ENCODE measurements at regions not wholly inside any gene's neighbourhood (a gene's known extent, or its start where the extent isn't known, plus 50 kb on each side); places are given as distances from the start of the nearest gene placed in this dataset.

DNA sequence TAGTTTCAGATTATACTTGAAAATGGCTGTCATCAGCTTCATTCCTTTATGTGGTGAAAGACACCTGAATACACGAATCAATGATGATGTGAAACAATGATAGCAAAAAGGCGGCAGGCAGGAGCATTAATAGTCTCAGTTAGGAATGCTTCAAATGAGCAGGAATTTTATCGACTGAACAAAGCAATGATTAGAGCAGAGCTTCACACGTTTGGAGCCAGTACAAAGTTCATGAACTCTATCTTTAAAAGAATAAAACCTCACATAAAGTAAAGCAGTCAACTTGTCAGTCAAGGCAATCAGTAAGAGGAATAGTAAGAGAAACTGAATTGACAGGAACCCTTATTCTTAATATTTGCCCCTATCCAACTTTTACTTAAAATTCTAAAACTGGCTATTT lies 78.4 kb upstream of the SERTAD2 start:
- no peaks in the 10 kb centered on the region for H3K9me2 ChIP-seq (ENCODE audit: insufficient read depth)
- H3K27ac ChIP-seq, result no peak overlapping the region
- H3K79me2 ChIP-seq (ENCODE audit: insufficient read depth), result peaks cover 76% of the 10 kb centered on the region
- TF ChIP-seq EZH2phosphoT487 (IDR thresholded peaks at IDR 0.05; ENCODE audit: insufficient read depth, low read depth), result no peak
- no peak for TF ChIP-seq EZH2 (IDR thresholded peaks at IDR 0.05; ENCODE audit: insufficient read depth, poor library complexity, severe bottlenecking)
- no peak overlapping the region for H3K9ac ChIP-seq
- H2AFZ ChIP-seq, result peak overlapping the region; percentile 74; the same call in 1 of the 2 replicates
- WGBS, 2 experiments (ENCODE audit: low coverage in 1 of 2, low lambda C conversion rate in 2 of 2, missing lambda C conversion rate in 2 of 2), result 69 to 85% methylated on average over 4 of the region's 4 CpGs
- no peaks in the 10 kb centered on the region for H3K27me3 ChIP-seq (replicated peaks; ENCODE audit: insufficient read depth)
- peaks cover 20% of the 10 kb centered on the region for H3K4me1 ChIP-seq (ENCODE audit: insufficient read depth)
- no peak overlapping the region for H3K4me3 ChIP-seq
- in situ Hi-C loops (cut with MboI), result no loop called here
- no peaks in the 10 kb centered on the region for H4K20me1 ChIP-seq (ENCODE audit: insufficient read depth)
- peaks cover 24% of the 10 kb centered on the region; the same call in 1 of the 2 replicates for H3F3A ChIP-seq (ENCODE audit: insufficient read depth)
- DNase-seq, result no peak
- no peaks in the 10 kb centered on the region for H3K36me3 ChIP-seq (ENCODE audit: low read depth)
- H3K9me3 ChIP-seq (ENCODE audit: low read depth), result no peaks in the 10 kb centered on the region
- no peak overlapping the region for H3K4me2 ChIP-seq (ENCODE audit: unreplicated experiment)

DNA sequence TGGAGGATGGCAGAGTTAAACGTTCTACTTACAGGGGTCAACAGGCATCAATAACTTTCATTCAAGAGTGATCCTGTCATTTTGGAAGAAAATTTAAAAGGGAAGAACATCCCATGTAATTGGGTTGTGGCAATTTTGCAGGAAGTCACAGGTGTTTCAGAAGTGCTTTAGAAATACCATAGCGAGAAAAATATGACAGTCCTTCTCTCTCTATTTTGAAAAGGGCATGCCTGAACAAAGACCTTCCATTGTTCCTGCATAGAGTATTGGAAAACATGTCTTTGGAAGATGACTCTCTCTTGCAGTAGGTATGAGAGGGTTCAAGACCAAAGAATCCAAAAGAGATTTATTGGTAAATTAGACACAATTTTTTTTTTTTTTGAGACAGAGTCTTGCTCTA lies 81.8 kb upstream of the SERTAD2 start:
- in situ Hi-C loops (cut with MboI), result no loop called here
- Histone ChIP-seq H3K9ac (no peak overlapping the region), H4K20me1 (ENCODE audit: insufficient read depth) (no peaks in the 10 kb centered on the region), H3K27me3 (replicated peaks; ENCODE audit: insufficient read depth) (no peaks in the 10 kb centered on the region), H3K4me3 (no peak overlapping the region), H3K27ac (no peak overlapping the region), H3K36me3 (ENCODE audit: low read depth) (no peaks in the 10 kb centered on the region), H3K4me2 (ENCODE audit: unreplicated experiment) (no peak overlapping the region), H3K4me1 (ENCODE audit: insufficient read depth) (peaks cover 18% of the 10 kb centered on the region), H2AFZ (no peak overlapping the region), H3K9me3 (ENCODE audit: low read depth) (no peaks in the 10 kb centered on the region), H3K79me2 (ENCODE audit: insufficient read depth) (peaks cover 70% of the 10 kb centered on the region), H3F3A (ENCODE audit: insufficient read depth) (peaks cover 25% of the 10 kb centered on the region; the same call in 1 of the 2 replicates), H3K9me2 (ENCODE audit: insufficient read depth) (no peaks in the 10 kb centered on the region)
- no peak for DNase-seq
- 69 to 78% methylated on average over 2 of the region's 2 CpGs for WGBS, 2 experiments (ENCODE audit: low coverage in 1 of 2, low lambda C conversion rate in 2 of 2, missing lambda C conversion rate in 2 of 2)
- TF ChIP-seq EZH2 (IDR thresholded peaks at IDR 0.05; ENCODE audit: insufficient read depth, poor library complexity, severe bottlenecking), result no peak
- no peak for TF ChIP-seq EZH2phosphoT487 (IDR thresholded peaks at IDR 0.05; ENCODE audit: insufficient read depth, low read depth)

DNA sequence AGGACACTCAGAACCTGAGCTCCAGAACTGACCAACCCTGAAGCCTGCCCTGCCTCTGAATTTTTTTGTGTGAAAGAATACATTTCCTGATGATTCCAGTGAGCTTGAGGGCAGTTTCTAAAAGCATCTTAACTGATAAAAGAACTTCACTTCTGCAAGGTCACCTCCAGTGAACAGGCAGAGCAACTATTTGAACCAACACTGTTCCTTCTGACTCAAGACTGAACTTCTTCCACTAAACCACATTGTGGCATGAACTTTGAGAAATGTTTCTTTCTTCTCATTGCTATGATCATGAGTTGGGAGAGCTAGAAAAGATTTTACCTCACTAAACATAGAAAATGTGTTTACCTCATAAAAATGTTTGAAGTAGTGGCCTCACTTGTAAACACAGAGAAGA lies 83.8 kb upstream of the SERTAD2 start:
- Histone ChIP-seq H3K9me3 (ENCODE audit: low read depth) (no peaks in the 10 kb centered on the region), H3K4me2 (ENCODE audit: unreplicated experiment) (no peak overlapping the region), H3K4me1 (ENCODE audit: insufficient read depth) (peaks cover 11% of the 10 kb centered on the region), H3K9me2 (ENCODE audit: insufficient read depth) (no peaks in the 10 kb centered on the region), H3K9ac (peak overlapping the region; percentile 2; the same call in 1 of the 2 replicates), H2AFZ (no peak overlapping the region), H3F3A (ENCODE audit: insufficient read depth) (peaks cover 16% of the 10 kb centered on the region; the same call in 1 of the 2 replicates), H3K4me3 (no peak overlapping the region), H3K36me3 (ENCODE audit: low read depth) (no peaks in the 10 kb centered on the region), H3K27me3 (replicated peaks; ENCODE audit: insufficient read depth) (no peaks in the 10 kb centered on the region), H4K20me1 (ENCODE audit: insufficient read depth) (no peaks in the 10 kb centered on the region), H3K27ac (peak overlapping the region; percentile 30), H3K79me2 (ENCODE audit: insufficient read depth) (peaks cover 71% of the 10 kb centered on the region)
- in situ Hi-C loops (cut with MboI), result no loop called here
- peak; percentile 52 for DNase-seq
- TF ChIP-seq EZH2phosphoT487 (IDR thresholded peaks at IDR 0.05; ENCODE audit: insufficient read depth, low read depth) (no peak), EZH2 (IDR thresholded peaks at IDR 0.05; ENCODE audit: insufficient read depth, poor library complexity, severe bottlenecking) (no peak)

DNA sequence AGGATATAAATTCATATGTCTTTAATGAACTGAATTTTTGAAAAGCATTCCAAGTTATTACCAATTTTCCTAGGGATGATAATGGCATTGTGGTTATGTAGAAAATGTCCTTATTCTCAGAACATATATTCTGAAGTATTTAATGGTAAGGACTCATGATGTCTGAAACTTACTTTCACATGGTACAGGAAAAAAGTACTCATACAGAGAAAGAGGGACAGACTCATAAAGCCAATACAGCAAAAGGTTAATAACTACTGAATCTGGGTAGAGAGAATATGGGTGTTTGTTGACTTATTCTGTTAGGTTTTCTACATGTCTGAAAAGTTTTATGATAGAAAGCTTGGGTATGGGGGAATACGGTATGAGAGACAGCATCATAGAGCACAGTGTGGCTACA lies 84.3 kb upstream of the SERTAD2 start:
- no peak overlapping the region for H3K4me2 ChIP-seq (ENCODE audit: unreplicated experiment)
- H3K4me1 ChIP-seq (ENCODE audit: insufficient read depth), result peaks cover 11% of the 10 kb centered on the region
- peaks cover 16% of the 10 kb centered on the region; the same call in 1 of the 2 replicates for H3F3A ChIP-seq (ENCODE audit: insufficient read depth)
- no peaks in the 10 kb centered on the region for H3K9me2 ChIP-seq (ENCODE audit: insufficient read depth)
- no peak for TF ChIP-seq EZH2phosphoT487 (IDR thresholded peaks at IDR 0.05; ENCODE audit: insufficient read depth, low read depth)
- no peak for TF ChIP-seq EZH2 (IDR thresholded peaks at IDR 0.05; ENCODE audit: insufficient read depth, poor library complexity, severe bottlenecking)
- peak overlapping the region; percentile 30 for H3K27ac ChIP-seq
- H3K79me2 ChIP-seq (ENCODE audit: insufficient read depth), result peaks cover 72% of the 10 kb centered on the region
- in situ Hi-C loops (cut with MboI), result no loop called here
- H3K9ac ChIP-seq, result peak overlapping the region; percentile 2; the same call in 1 of the 2 replicates
- no peaks in the 10 kb centered on the region for H3K9me3 ChIP-seq (ENCODE audit: low read depth)
- no peak overlapping the region for H2AFZ ChIP-seq
- H4K20me1 ChIP-seq (ENCODE audit: insufficient read depth), result no peaks in the 10 kb centered on the region
- no peak overlapping the region for H3K4me3 ChIP-seq
- H3K27me3 ChIP-seq (replicated peaks; ENCODE audit: insufficient read depth), result no peaks in the 10 kb centered on the region
- WGBS, 2 experiments (ENCODE audit: low coverage in 1 of 2, low lambda C conversion rate in 2 of 2, missing lambda C conversion rate in 2 of 2), result 100% methylated on average over 1 of the region's 1 CpG
- no peaks in the 10 kb centered on the region for H3K36me3 ChIP-seq (ENCODE audit: low read depth)
- no peak for DNase-seq

DNA sequence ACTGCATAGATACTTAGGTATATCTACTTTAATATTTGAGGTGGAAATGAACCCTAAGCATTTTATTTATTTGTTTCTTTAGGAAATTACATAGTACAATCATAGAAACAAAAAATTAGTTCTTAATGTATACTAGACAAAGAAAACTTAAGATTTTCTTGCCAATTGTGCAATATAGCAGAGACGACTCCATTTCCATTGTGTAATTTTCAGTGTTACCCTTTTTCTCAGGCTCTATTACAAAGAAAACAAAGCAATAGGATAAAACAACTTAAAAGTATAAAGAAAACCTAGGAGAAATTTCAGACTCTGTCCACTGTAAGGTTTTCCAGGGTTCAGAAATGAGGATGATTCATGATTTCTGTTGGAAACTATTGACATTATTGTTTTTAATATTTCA lies 89.0 kb upstream of the SERTAD2 start:
- in situ Hi-C loops (cut with MboI), result no loop called here
- Histone ChIP-seq H3F3A (ENCODE audit: insufficient read depth) (peaks cover 8% of the 10 kb centered on the region; the same call in 1 of the 2 replicates), H3K4me2 (ENCODE audit: unreplicated experiment) (no peak overlapping the region), H3K9me3 (ENCODE audit: low read depth) (no peaks in the 10 kb centered on the region), H3K9ac (no peak overlapping the region), H2AFZ (no peak overlapping the region), H3K79me2 (ENCODE audit: insufficient read depth) (peaks cover 93% of the 10 kb centered on the region), H3K4me3 (no peak overlapping the region), H3K27me3 (replicated peaks; ENCODE audit: insufficient read depth) (no peaks in the 10 kb centered on the region), H3K36me3 (ENCODE audit: low read depth) (no peaks in the 10 kb centered on the region), H4K20me1 (ENCODE audit: insufficient read depth) (no peaks in the 10 kb centered on the region), H3K27ac (no peak overlapping the region), H3K4me1 (ENCODE audit: insufficient read depth) (peaks cover 15% of the 10 kb centered on the region), H3K9me2 (ENCODE audit: insufficient read depth) (no peaks in the 10 kb centered on the region)
- 72 to 75% methylated on average over 1 of the region's 1 CpG for WGBS, 2 experiments (ENCODE audit: low coverage in 1 of 2, low lambda C conversion rate in 2 of 2, missing lambda C conversion rate in 2 of 2)
- TF ChIP-seq EZH2phosphoT487 (IDR thresholded peaks at IDR 0.05; ENCODE audit: insufficient read depth, low read depth) (no peak), EZH2 (IDR thresholded peaks at IDR 0.05; ENCODE audit: insufficient read depth, poor library complexity, severe bottlenecking) (no peak)
- no peak for DNase-seq
